ENCODE measurements at regions not wholly inside any gene's neighbourhood (a gene's known extent, or its start where the extent isn't known, plus 50 kb on each side); places are given as distances from the start of the nearest gene placed in this dataset.
"Not testable (repeated sequence)": the region's sequence is repeated elsewhere in the genome, so short reads cannot be mapped to it uniquely, and the experiment has no call there.

DNA sequence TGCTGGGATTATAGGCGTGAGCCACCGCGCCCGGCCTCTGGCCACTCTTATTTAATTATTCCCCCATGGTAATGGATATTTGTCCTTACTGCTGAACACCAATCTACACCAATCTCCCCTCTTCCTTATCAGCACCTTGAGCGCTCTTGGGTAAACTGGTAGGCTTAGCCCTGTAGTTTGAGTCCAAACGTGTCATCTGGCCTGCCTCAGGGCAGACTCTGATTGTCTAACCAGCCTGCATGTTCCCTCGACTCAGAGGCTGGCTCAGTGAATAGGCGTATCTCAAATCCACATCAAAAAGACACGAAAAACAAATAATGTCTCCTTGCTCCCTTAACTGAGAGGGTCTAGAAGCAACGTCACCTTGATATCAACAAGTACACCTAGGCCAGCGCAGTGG, 260.9 kb downstream of the TFAP2C start:
- no peak for DNase-seq

DNA sequence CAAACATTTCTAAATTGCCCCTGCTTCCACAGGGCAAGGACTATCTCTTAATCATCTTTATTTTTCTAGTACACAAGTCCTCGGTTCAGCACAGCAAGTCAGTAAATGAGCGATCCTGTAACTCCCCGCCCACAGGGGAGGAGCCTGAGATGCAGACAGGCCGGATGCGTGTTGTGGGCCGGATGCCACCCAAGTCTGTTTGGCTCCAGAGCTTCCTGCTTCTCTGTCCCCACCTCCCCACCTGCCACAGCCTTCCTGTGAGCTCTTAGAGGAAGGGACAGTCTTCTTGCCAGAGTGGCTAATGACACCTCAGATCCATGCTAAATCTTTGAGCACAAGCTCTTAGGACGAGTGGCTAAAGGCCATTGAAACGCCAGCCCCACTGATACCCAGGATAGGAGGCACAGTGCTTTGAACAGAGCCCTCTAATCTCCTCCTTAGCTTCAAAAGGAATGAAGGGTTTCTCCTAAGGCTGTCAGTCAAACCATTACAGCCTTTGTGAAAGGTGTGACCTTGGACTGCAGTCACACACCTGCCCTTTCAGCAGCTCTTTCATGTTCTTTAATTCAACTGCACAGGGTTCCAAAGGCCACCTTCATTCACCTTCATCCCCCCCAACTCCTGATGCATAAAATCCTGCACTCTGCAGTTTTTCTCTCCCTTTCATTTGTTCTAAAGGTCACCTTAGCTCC, 264.3 kb downstream of the TFAP2C start:
- no peak for DNase-seq

DNA sequence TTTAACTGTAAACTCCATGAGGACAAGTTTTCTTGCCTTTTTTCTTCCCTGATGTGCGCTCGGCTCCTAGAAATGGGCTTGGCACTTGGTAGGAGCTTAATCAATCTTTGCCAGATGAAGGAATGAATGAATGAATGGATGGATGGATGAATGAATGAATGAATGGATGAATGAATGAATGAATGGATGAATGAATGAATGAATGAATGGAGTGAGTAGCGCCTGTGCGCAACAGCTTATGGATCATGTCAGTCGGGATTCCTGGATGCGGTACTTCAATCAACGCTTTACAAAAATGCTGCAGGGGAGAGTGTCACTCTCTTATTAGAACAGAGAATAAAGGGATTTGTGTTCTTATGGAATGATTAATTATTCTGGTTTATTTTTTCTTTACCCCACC, 267.3 kb downstream of the TFAP2C start:
- no peak for DNase-seq

DNA sequence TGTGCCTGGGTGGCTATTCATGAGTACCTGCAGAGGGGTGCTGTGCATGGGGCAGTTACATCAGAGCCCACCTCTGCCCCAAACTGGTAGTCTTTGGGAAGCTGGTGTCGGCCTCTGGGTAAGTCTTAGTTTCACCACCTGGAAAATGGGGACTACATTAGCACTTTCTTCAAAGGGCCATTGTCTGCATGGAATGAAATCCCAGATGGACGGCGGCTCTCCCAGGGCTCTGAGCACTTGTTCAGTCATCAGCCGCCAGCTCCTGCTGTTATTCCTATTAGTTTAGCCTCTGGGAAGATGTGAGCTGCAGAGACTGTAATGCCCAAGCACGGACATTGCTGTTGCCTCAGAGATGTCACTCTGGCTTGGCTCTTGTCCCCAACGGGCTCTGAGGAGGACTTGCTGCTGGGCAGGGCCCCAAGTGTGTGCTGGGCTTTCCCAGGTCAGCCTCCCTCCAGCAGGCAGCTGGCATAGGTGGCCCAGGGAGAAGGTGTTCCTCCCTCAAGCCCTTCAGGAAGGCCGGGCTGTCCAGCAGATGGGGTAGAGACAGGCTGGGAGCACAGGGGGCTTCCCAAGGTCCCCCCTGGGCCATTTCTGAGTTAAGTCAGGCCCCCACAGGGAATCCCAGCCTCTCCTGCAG, 268.3 kb downstream of the TFAP2C start:
- peak in 1 of 2 experiments; percentile 43 for DNase-seq

DNA sequence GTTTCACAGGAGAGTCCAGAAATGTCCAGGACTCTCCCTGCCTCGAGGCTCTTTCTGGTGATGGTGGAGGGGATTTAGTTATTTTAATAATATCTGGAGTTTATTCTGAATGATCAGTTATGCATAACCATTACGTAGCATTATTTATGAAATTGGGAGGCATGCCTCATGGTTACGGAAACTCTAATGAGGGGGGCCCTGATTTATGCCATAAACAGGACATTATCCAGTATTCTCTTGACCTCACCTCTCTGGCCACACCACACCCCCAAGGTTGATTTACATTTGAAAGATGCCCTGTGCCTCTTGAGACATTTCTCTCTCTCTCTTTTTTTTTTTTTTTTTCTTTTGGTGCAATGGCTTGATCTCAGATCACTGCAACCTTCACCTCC, 268.8 kb downstream of the TFAP2C start:
- no peak for DNase-seq

DNA sequence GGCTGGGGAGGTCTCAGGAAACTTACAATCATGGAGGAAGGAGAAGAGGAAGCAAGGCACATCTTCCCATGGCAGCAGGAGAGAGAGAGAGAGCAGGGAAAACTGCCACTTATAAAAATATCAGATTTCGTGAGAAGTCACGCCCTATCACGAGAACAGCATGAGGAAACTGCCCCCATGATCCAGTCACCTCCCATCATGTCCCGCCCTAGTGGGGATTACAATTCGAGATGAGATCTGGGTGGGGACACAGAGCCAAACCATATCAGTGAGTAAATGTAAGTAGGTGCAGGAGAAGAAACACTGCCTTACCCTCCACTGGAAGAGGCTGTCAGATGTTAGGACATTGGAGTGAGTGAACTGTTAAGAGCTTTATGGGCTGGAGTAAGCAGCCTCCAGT, 270.4 kb downstream of the TFAP2C start:
- DNase-seq, result peak in 1 of 2 experiments; percentile 19

DNA sequence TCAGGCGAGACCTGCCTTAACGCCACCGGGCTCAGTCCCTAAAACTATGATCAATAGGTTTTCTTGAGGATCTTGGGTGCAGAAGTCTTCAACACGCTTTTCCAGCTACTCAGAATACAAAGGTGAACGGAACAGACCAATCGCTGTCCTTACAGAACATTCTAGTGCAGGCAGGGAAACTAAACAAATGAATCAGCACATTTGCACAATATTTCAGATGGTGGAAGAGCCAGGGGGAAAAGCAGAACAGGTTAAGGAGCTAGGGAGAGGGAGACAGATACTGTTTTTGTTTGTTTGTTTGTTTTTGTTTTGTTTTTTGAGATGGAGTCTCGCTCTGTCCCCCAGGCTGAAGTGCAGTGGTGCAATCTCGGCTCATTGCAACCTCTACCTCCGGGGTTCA, 271.1 kb downstream of the TFAP2C start:
- no peak for DNase-seq

DNA sequence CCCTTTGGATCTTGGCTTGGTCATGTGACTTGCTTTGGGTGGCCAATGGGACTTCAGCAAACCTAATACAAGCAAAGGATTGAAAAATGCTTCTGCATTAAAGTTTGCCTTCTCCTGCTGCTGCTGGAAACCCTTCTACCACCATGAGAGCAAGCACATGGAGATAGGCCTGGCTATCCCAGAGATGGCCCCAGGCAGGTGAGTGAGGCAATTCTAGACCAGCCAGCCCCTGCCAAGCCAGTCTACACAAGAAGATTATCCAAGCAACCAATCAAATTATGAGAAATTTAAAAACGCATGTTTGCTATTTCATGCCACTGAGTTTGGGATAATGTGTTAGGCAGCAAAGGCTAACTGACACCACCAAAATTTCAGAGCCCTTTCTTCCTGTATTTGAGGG, 274.3 kb downstream of the TFAP2C start:
- DNase-seq, result no peak

DNA sequence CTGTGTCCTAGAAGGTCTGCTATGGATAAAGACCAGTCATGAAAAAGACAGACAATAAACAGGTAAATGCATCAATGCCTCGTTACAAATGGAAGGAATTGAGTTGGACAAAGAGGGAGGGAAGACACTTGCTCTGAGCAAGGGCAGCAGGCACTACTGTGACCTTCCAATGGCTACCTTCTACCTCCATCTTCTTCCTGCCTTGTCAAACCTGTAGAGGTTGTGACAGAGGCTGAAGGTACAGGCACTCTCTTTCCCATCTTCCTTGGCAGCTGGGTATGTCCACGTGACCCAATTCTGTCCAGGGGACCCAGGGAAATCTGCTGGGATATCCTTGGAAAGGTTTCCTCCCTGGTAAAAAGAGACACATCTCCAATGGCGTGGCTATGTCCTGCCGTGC, 274.8 kb downstream of the TFAP2C start:
- no peak for DNase-seq

DNA sequence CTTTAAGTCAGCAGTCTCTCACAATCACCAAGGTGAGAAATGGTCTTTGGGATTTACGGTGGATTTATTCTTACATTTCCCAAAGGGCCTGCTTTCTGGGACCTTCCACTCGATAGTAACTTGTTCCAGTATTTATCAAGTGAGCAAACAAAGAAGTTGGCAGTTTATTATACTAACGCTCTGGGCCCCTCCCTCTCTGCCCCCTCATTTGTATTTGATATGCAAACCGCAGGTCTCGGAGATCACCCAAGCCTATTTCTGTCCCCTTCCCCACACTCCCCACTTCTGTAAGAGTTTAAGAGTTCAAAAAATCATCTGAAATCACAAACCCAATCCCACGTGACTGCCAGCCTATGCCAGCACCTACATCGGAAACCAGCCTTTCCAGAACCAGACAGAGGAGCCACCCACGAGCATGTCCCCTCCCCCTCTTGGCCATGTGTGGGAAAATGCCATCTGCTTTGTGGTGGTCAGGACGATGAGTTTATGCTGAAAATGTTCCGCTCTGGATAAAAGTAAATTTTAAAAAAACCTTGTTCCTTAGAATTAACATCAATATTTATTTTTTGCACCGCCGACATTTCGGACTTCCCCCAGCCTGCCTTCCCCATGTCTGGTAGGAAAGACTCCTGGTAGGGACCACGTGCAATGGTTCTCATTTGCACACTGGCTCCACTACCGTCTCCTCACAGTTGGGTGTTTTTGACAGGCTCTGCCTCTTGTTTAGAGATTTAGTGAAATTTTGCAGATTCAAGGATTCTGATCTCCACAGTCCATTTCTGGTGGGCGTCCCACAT, 281.0 kb downstream of the TFAP2C start:
- no peak for DNase-seq

DNA sequence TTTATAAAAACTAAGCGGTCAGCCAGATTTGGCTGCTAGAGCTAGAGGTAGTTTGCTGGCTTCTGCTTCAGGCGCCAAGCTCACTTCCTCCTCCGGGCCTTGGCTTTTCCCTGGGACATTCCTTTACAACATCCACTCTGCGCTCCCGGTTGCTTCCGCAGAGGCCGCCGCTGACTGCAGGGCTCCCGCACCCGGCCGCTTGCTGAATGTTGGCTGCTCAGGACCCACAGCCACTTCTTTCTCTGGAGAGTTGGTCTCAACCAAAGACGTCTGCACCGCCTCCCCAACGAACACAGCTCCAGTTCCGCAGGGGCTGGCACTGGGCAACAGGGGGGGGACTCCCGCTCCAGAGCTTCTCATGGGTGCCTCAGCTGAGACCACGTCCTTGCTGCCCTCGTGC, 282.8 kb downstream of the TFAP2C start:
- no peak for DNase-seq

DNA sequence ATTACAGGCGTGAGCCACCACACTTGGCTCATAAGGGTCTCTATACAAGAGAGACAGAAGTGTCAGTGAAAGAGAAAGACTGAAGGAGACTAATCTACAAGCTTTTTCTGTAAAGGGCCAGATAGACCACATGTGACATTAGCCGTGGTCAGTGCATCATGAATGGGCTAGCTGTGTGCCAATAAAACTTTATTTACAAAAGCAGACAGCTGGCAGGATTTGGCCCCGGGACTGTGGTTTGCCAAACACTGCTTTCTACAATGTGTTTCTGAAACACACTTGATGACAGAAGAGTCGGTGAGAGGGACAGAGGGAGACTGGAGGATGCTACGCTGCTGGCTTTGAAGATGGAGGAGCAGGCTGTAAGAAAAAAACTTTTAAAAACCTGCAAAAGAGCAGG, 285.4 kb downstream of the TFAP2C start:
- DNase-seq, result no peak

DNA sequence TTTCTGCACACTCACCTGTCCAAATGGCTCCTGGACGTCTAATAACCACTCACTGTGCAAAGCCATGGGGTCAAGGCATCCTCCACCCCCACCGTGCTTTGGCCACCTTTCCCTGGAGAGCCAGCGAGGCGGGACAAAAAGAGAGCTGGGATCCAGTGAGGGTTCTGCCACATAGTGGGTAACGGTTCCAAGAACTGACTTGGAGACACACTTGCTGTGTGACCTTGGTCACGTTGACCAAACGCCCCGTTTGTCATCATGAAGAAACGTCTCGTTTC, 287.2 kb downstream of the TFAP2C start:
- no peak for DNase-seq

DNA sequence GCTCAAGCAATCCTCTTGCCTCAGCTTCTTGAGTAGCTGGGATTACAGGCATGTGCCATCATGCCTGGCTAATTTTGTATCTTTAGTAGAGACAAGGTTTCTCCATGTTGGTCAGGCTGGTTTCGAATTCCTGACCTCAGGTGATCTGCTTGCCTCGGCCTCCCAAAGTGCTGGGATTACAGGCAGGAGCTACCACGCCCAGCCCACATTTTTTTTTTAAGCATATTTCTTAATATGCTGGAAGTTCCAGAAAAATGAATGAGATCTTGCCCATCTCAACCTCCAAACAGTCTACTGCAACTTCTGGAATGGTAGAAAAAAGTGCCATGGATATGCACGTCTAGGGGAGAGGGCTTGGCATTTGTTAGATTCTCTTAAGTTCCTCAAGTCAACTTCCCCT, 290.9 kb downstream of the TFAP2C start:
- not testable (repeated sequence) for DNase-seq

DNA sequence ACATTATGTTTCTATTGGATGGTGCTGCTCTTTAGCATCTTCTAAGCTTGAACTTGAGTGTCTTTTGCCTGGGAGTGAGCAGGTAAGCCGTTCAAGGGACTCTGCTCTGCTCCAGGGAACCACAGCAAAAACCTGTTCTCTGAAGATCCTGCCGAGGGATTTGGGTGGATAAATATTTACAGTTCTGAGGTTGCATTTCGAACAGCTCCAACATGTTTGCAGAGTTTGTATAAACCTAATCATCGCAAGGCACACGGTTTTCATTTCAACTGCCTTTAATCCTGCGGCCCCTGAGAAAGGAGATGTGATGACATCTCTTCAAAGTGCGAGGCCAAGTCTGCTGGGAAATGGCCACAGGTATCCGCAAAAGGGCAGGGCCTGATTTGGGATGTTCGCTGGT, 293.4 kb downstream of the TFAP2C start:
- no peak for DNase-seq

DNA sequence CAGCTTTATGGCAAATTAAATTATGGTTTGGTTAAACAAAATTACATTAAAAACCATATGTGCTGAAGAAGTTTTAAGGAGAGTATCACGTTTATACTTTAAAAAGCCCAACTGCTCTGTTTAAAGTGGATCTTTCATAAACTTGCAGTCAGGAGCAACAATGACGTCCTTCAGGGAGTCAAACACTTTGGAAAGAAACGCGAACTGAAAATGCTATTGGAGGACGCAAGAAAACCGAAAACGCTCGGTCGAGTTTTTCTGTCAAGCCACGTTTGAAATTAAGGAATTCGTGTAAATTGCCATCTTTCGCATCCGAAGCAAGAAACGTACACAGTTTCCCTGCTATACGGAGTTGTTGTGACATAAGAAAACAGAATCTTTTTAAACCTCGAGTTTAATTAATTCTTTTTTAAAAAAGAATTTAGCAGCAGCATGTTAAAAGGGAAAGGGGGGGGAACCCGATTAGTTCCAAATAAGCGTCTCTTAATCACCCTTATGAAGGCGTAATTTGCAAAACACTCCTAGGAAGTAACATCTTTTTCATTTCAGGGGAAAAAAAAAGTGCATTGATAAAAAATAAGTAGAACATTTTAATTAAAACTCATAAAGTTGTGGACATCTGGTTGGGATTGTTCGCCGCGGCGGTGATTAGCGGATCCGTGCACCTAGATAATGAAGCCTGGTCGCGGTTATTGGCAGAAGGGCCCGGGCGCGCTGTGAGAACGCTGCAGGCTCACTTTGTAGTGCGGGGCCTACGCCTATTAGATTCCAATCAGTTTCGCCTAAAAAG, 295.4 kb downstream of the TFAP2C start:
- peak in 1 of 2 experiments; percentile 41 for DNase-seq

DNA sequence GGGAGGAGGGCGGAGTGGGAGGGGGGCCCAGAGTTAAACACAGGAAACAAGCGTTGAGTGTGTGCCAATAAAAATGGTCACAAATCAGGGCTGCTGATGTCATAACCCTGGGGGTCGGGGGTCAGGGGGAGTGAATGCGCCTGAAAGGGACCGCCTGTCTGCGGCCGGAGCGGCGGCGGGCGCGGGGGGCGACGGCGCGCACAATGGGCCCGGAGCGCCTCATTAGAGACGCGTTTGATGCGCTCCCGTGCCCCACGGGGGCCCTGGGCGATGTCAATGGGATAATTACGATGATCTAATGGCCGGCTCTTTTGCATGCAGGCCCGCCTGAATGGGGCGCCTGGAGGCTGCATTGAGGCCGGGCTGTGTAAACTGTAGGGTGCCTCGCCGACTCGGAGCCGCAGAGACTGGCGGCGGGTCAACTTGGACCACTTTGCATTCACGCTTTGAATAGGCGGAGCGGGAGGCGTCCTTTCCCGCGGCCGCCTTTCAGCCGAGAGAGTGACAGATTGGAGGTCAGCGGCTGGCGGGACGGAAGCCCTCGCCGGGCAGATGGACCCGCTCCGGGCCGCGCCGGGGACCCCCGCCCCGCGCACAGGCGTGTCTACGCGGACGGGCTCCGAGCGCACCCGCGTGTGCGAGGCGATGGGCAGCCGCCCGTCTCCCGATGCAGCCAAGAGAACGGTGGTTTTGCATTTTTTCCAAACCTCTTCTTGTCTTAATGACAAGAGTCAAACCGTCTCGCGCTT, 296.1 kb downstream of the TFAP2C start:
- peak; percentile 40 to 48 for DNase-seq

DNA sequence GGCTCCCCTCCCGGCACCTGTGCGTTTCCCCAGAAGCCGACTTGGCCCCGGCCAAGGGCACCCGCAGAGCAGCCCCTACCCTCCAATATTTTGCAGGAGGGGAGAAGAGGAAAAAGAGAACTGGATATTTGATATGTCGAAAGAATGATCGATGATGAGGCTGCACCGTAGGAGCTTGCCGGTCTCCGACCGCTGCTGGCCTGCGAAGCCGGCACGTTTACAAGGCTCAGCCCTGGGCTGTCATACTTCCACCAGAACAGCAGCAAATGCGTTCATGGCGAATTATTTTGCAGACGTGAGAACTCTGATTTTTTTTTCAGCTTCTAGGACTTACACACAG, 296.7 kb downstream of the TFAP2C start:
- DNase-seq, result peak in 1 of 2 experiments; percentile 34

DNA sequence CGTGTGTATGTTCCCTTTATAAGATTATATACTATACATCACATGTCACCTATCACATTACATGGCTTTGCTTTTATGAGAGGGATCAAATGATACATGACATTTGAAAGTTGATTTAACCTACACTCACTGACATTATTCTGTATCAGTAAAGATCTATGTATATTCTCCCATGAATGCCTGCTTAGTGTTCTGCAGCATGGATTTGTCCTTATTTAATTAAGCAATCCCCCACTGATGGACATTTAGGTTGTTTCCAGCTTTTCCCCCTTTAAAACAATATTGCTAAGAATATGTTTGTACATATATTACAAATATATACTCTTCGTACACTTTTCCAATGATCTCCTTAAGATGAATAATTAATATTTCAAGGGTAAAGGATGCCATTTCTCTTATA, 297.4 kb downstream of the TFAP2C start:
- no peak for DNase-seq

DNA sequence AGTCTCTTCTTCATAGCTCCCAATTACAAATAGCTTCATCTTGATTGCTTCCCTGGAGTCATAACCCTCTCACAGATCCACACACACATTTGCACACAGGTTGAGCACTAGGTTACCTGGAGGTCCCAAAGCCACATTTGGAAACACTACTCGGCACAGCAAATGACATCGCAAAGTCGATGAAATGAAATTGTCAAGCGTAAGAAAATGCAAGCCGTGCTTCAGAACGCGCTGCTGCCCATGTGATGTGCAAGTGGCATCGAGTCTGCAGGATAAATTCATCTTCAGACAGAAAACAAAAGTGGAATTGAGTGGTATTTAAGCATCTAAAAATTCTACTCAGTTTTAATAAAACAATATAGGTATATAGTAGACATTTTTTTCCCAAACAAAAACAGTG, 298.0 kb downstream of the TFAP2C start:
- no peak for DNase-seq

DNA sequence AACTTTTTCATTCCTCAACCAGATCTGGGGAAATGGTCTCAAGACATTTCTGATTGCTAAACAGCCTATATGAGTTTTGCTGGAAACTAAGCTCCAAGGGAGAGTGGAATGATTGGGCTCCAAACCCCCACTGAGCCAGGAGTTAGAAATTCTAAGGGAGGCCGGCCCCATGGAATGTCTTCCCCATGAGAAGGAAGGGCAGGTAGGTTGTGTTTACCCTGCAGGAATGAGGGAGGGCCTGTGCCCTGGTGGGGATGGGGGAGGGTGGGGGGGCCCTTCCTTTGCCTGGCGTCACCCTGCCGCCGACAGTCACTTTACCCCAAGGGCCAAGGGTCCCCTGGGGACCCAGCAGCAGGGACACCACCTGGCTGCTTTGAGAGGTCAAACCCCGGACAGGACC, 298.9 kb downstream of the TFAP2C start:
- DNase-seq, result peak in 1 of 2 experiments; percentile 13

DNA sequence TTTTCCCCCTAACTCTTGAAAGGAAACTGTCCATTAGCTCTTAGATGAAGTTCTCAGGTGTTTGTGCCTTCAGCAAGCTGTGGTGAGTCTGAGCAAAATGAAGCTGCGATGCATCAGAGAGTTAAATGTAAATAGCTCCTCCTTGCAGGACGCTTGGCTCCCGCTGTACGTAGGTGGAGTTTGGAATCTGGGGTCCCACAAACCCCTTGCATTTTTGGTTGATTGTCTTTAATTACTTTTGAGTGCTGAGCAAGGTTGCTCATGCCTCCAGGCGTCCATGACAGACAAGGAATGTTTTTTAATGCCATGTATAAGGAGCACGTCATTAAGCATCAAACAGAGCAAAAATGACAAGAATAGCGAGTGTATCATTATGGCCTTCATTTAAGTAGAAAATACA, 300.5 kb downstream of the TFAP2C start:
- DNase-seq, result no peak

DNA sequence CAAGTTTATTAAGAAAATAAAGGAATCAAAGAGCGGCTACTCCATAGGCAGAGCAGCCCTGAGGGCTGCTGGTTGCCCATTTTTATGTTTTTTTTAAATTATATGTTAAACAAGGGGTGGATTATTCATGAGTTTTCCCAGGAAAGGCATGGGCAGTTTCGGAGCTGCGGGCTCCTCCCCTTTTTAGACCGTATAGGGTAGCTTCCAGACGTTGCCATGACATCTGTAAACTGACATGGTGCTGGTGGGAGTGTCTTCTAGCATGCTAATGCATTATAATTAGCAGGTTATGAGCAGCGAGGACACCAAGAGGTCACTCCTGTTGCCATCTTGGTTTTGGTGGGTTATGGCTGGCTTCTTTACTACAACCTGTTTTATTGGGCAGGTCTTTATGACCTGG, 301.8 kb downstream of the TFAP2C start:
- DNase-seq, result no peak

Data from NCI-H524 (cell line).